Activated CD4-positive, CD25-positive, alpha-beta regulatory T cell treated with anti-CD3 and anti-CD28 coated beads, Interleukin-2, amount 50 U/mL, for 16 hours (primary cell): ENCODE measurements at regions not wholly inside any gene's neighbourhood (a gene's known extent, or its start where the extent isn't known, plus 50 kb on each side); places are given as distances from the start of the nearest gene placed in this dataset.
"Not testable (repeated sequence)": the region's sequence is repeated elsewhere in the genome, so short reads cannot be mapped to it uniquely, and the experiment has no call there.

Experiments used
- DNase-seq: peaks from one replicate; pipeline ENCODE4 v3.0.0-alpha.2; 2020; ENCODE audit warnings: low read depth, low spot score

DNA sequence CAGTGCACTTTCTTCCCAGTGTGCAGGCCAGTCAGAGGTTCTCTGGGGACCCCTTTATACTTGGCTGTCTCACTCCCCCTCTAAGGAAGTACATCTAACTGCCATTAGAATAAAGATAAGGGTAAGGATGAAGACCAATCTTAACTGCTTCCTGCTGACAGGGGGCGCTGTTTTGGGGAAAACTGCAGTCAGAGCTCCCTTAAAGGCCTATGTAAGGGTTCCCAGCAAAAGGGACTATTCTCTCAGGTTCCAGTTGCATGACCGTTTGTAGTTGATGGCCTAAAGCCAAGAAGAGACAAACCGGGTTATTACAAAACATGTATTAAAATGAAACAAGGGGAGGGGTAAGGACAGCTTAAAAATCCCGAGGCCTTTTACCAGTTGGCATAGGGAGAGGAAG lies 115.6 kb upstream of the SPIN4 start:
- no peak for DNase-seq

DNA sequence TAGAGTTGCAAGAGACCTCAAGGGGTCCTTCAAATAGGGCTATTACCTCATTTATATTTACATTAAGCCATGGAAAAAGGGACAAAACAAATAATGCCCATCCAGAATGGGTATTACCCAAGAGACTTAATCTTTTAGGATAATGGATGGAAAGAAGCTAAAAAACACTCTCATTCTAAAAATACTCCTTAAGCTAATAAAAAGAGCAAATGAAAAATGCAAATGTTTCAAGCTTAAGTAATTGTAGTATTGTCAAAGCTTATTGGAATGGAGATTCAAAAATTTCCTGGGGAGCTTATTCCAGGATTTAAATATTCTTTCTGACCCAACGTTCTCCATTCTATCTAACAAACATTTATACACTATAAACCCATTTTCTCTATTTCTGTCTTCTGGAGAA lies 107.8 kb upstream of the SPIN4 start:
- no peak for DNase-seq

DNA sequence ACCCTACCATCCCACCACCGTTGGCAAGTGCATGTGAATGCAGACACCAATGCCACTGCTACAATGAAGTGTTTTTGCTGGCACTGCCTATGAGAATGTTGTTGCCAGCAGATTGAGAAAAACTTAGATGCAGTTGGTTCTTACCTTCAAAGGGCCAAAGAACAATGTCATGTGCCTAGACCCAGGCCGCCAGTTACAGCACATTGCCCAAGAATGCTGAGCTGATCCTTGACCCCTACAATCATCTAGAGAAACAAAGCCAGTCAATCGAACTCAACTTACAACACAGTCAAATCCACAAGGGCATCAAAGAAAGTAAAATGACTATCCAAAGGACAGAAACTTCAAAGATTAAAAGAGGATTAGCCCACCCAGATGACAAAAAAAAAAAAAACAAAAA lies 102.4 kb upstream of the SPIN4 start:
- no peak for DNase-seq

DNA sequence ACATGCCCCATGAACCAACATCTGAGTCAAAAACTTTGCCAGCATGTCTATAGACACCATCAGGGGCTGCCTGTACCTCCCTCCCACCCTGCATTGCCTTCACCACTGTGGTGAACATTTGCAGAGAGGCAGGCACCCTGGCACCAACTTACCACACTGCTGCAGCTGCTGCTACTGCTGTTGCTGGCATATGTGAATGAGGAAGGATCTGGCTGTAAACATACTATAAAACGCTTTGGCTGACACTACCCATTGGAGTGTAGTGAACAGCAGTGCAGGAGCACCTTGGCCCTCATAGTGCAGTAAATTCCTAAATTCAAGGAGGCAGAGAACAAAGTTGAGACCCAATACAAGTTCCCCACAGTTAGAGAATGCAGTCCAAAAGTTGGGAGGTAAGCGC lies 90.6 kb upstream of the SPIN4 start:
- no peak for DNase-seq

DNA sequence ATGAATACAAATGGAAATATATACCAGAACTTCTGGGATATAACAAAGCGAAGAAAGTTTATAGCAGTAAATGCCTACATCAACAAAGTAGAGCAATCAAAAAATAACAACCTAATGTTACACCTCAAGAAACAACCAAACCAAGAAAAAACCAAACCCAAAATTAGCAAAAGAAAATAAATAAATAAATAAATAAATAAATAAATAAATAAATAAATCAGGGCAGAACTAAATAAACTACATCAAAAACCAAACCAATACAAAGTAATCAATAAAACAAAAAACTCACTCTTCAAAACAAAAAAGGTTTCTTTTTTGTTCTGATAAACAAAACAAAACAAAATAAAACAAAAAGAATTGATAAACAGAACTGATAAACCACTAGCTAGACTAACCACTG lies 88.4 kb upstream of the SPIN4 start:
- no peak for DNase-seq

DNA sequence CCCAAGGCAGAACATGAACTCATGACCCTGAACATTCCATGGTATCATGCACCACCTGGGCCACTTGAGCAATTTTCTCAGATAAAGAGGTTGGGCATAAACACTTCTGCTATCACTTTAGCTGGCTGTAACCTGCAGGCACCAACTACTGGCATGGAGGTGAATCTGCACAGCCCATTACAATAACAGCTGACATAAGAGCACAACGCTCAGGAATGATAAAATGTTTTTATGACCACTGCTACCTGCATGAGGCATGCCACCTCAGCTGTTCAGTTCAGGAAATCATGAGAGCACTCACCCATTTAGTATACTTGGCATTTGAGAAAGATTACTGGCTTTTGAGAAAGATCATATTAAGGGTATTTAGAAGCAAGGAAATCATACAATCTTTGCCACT lies 85.7 kb upstream of the SPIN4 start:
- DNase-seq = no peak

DNA sequence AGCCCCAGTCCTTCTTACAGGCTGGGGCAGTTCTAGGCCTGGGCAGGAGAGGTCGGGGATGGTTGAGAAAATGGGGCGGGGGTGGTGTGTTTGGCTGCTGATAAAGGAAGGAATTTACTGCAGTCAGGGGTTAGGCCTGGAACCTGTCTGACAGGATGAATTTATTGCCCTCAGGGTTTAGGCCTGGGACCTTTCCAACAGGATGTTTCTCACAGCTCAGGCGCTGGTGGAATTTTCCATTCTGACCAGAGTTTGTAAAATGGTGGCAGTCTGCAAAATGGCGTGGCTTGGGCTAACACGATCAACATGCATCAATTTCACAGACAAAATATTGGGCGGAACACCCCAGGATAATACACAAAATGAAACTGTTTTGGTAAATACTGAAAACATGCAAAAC lies 83.5 kb upstream of the SPIN4 start:
- DNase-seq = no peak

DNA sequence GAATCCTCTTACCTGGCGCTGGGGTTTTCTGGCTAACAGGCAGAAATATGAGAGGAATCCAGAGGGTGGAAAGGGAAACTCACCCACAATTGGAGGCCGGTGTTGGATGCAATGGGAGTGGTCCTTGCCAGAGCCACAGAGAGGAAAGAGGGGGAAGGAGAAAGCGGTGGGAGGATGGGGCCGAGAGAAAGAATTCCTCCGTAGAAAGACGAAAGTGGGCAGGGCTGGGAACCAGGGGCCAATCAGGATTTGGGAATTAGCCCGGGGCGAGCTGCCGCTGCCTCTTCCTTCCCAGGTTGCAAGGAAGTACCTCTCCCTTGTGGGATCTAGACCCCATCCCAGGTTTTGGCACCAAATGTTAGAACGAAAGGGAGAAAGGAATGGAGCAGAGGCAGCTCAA lies 83.1 kb upstream of the SPIN4 start:
- DNase-seq = no peak

DNA sequence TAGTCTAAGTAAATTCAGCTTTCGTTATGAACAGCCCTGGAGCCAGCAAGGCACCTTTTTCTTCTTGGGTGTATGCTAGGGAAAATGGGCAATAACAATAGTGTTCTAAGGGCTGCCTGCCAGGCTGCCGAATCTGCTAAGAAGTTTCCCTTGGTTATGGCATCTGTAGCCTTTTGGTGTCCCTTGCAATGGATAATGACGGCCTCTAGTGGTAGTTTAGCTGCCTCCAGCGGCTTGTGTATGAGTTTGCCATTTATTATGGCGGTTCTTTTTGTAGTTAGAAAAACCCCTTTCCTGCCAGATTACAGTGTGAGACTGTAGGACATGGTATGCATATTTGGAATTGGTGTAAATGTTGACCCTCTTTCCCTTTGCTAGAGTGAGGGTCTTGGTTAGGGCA lies 78.9 kb upstream of the SPIN4 start:
- no peak for DNase-seq

DNA sequence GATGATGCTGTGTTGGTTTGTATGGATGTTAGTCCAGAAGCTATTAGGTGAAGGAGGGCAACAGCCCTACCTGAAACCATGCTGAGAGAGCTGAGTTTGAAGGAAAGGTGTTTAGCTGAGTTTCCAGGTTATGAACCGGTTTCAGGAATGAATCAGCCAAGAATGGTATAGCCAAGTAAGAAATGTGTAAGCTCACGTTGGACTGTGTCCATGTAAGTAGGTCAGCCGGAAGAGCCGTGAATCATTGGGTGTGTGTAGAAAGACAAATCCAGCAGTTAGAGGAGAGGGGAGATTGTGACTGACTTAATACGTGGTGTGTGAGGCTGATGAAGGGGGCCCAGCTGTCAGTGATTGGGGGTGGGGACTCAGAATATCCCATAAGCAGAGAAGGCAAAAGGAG lies 77.2 kb upstream of the SPIN4 start:
- DNase-seq = no peak

DNA sequence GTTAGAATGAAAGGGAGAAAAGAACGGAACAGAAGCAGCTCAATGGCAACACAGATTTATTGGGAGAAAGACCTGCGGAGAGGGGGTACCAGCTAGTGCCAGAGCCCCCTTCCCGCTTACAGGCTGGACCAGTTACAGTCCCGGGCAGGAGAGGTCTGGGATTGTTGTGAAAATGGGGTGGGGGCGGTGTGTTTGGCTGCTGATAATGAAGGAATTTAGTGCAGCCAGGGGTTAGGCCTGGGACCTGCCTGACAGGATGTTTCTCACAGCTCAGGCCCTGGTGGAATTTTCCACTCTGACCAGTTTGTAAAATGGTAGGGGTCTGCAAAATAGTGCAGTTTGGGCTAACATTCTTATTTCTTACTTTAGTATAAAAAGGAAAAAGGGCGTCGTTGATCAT lies 75.4 kb upstream of the SPIN4 start:
- DNase-seq = no peak

DNA sequence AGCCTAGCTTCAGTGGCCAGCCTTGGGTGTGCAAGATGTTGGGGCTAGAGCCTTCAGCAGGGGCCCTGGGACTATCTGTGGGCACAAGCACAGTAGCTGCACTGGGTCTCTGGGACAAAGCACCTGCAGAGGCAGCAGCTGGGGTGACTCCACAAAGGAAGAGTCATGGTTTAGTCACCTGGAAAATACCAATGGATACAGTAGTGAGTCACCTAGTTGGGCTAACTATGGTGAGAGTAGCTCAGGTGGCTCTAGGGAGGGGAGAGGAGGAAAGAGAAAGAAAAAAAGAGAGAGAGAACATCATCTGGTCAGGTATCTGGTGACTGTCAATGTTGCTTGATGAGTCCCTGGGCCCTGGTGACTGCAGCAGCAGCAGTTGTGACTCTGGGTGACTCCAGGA lies 72.9 kb upstream of the SPIN4 start:
- DNase-seq = no peak

DNA sequence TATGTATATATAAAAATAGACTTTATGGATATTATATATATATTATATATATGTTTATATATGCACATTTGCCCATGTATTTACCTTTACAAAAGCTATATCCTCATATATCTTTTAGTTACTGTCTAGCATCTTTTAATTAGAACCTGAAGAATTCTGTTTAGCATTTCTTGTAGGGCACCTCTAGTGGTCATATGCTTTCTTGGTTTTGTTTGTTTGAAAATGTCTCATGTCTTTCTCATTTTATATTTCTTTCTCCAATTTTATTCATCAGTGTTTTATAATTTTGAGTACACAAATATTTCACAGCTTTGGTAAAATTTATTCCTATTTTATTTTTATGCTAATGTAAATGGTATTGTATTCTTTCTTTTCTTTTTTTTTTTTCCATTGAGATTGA lies 70.3 kb upstream of the SPIN4 start:
- no peak for DNase-seq

DNA sequence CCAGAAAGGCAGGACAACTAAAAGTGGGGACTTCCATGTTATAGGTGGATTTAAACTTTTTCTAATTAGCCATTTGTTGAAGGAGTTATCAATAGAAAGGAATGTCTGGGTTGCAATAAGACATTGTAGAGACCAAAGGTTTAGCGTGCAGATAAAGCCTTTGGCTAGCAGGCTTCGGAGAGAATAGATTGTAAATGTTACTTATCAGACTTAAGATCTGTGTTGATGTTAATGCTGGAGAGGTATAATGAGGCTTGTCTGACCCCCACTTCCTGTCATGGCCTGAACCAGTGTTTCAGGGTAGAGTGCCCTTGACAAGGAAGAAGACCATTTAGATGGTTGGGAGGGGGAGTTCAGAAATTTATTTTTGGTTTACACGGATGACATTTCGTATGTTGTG lies 67.1 kb upstream of the SPIN4 start:
- DNase-seq = no peak

DNA sequence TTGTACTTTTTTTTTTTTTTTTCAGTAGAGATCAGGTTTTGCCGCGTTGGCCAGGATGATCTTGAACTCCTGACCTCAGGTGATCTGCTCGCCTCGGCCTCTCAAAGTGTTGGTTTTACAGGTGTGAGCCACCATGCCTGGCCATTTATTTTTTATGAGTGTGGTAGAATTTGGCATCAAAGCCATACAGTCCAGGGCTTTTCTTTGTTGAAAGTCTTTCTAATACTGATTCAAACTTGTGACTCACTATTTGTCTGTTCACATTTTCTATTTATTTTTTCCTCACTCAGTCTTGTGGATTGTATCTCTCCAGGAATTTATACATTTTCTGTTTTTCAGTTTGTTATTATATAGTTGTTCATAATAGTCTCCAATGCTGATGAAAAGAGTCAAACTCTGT lies 66.5 kb upstream of the SPIN4 start:
- no peak for DNase-seq

DNA sequence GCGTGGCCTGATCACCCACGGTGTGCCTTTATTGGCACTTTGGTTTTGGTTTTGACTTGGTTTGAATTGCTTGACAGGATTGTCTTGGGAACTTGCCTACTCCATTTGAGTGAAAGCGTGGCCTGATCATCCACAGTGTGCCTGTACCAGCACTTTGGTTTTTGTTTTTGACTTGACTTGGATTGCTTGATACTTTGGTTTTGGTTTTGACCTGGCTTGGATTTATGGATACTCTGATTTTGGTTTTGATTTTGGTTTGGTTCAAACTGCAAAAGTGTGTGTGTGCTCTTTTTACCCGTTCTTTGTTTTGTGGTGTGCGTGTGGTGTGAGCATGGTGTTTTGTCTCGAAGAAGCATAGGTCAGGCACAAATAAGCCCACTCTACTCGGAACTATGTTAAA lies 58.8 kb upstream of the SPIN4 start:
- not testable (repeated sequence) for DNase-seq

DNA sequence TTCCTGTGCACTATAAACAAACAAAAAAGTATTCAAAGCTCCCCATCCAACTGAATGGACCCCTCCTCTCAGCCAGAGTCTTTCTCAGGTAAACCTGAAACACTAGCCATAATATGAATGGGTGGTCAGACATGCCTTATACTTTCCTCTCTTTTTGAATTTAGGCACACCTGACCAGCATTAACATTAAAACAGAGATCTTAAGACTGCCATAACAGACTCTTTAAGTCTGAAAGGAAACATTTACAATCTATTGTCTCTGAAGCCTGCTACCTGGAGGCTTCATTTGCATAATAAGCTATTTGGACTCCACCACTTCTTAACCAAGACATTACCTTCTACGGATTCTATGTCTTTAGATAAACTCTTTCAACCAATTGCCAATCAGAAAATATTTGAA lies 56.9 kb upstream of the SPIN4 start:
- DNase-seq = no peak

DNA sequence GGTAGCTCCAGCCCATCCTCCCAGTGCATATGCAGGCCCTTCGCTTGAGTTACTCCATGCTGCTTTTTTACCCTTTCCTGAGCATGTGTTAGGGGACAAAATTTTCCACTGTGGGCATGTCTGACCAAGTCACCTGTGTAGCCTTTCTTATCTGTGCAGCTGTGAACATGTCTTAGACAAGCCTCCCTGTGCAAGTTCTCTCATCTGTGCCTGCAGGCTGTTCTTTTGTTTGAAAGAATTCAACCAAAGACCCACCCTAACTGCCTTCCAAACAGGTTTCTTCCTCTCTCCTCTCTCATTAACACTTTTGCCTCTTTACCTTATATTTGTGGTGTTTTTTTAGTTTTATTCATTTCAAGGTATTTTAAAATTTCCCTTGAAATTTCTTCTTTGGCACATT lies 53.2 kb upstream of the SPIN4 start:
- DNase-seq = no peak

DNA sequence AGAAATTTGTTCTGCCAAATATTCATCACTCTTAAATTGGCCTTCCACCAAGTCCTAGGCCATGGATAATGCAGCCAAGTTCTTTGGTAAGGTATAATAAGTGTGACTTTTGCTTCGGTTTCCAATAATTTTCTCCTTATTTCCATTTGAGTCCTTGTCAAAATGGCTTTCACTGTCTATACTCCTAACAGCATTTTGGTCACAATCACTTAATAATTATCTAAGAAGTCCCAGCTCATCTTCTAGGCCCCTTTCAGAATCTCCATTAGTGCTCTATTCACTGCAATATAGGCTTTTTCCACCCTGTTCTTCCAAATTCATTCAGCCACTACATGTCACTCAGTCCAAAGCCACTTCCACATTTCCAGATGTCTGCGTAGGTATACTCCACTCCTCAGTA lies 51.0 kb upstream of the SPIN4 start:
- no peak for DNase-seq
